PFSK-1 (cell line): ENCODE measurements at regions not wholly inside any gene's neighbourhood (a gene's known extent, or its start where the extent isn't known, plus 50 kb on each side); places are given as distances from the start of the nearest gene placed in this dataset.

Source experiments
- FOXP2 ChIP-seq: optimal IDR thresholded peaks from 2 replicates; pipeline ENCODE3; 2011; ENCODE audit warnings: borderline replicate concordance, control low read depth, inconsistent platforms; ENCODE audit not compliant: insufficient read depth; ENCODE audit errors: extremely low read length, extremely low read depth
- POLR2AphosphoS5 ChIP-seq: IDR thresholded peaks from 2 replicates; pipeline ENCODE4 v1.6.1; 2012; ENCODE audit warnings: low read depth, mild to moderate bottlenecking, control low read depth, low read length, moderate library complexity
- REST ChIP-seq, 2 experiments: IDR thresholded peaks; 2 replicates each; pipeline versions ENCODE4 v1.6.1 to v1.8.0; 2011 to 2012; ENCODE audit warnings: low read depth in 2 of 2, low read length in 2 of 2, control low read depth in 1 of 2, inconsistent platforms in 1 of 2, mild to moderate bottlenecking in 1 of 2, moderate library complexity in 1 of 2; ENCODE audit not compliant: insufficient read depth in 1 of 2
- SIN3A ChIP-seq: IDR thresholded peaks from 2 replicates; pipeline ENCODE4 v1.6.1; 2012; ENCODE audit warnings: mild to moderate bottlenecking, low read length, moderate library complexity, borderline replicate concordance; ENCODE audit not compliant: insufficient read depth
- TAF1 ChIP-seq: IDR thresholded peaks from 2 replicates; pipeline ENCODE4 v1.6.1; 2012; ENCODE audit warnings: low read length, control low read depth, borderline replicate concordance; ENCODE audit not compliant: insufficient read depth

GRCh38 chr6:139914910-139915309 is 540.5 kb upstream of the CITED2 start:
- TF ChIP-seq SIN3A (no peak), REST (IDR thresholded peaks at IDR 0.05; ENCODE audit: insufficient read depth in 1 of 2, low read depth in 2 of 2, low read length in 2 of 2) (no peak)

GRCh38 chr6:139912735-139913400 is 538.4 kb upstream of the CITED2 start:
- TF ChIP-seq POLR2AphosphoS5 (no peak), REST (IDR thresholded peaks at IDR 0.05; ENCODE audit: insufficient read depth in 1 of 2, low read depth in 2 of 2, low read length in 2 of 2) (no peak), TAF1 (no peak), SIN3A (no peak), FOXP2 (no peak)

- no peak for TF ChIP-seq FOXP2
- no peak for TF ChIP-seq TAF1
- no peak for TF ChIP-seq SIN3A
- TF ChIP-seq REST (IDR thresholded peaks at IDR 0.05; ENCODE audit: insufficient read depth in 1 of 2, low read depth in 2 of 2, low read length in 2 of 2), result no peak
- TF ChIP-seq POLR2AphosphoS5, result no peak
Measured at GRCh38 chr6:139909992-139910391, 535.5 kb upstream of the CITED2 start.

- no peak for TF ChIP-seq REST (IDR thresholded peaks at IDR 0.05; ENCODE audit: insufficient read depth in 1 of 2, low read depth in 2 of 2, low read length in 2 of 2)
- no peak for TF ChIP-seq TAF1
- TF ChIP-seq POLR2AphosphoS5, result no peak
- TF ChIP-seq SIN3A, result no peak
- TF ChIP-seq FOXP2, result no peak
Measured at GRCh38 chr6:139905404-139906052, 531.1 kb upstream of the CITED2 start.

- TF ChIP-seq POLR2AphosphoS5, result no peak
- TF ChIP-seq FOXP2, result no peak
Measured at GRCh38 chr6:139904568-139904967, 530.1 kb upstream of the CITED2 start.
